HG02943 (cell line): ENCODE measurements at regions not wholly inside any gene's neighbourhood (a gene's known extent, or its start where the extent isn't known, plus 50 kb on each side); places are given as distances from the start of the nearest gene placed in this dataset.

ENCODE experiments used
- ATAC-seq: cut with Tn5 transposase; IDR thresholded peaks from one replicate; pipeline ENCODE4 v1.9.1; 2021; ENCODE audit warnings: mild to moderate bottlenecking, low read depth, moderate library complexity; ENCODE audit not compliant: unreplicated experiment

- no peak for ATAC-seq
These were observed 79.4 kb upstream of the IFNE start for GRCh38 chr9:21561502-21561901.

GRCh38 chr9:21564175-21564574, 82.1 kb upstream of the IFNE start:
- no peak for ATAC-seq

GRCh38 chr9:21565155-21565554, 83.0 kb upstream of the IFNE start:
- ATAC-seq, result no peak

GRCh38 chr9:21567926-21568325, 85.8 kb upstream of the IFNE start:
- ATAC-seq, result no peak

GRCh38 chr9:21568484-21568883, 86.4 kb upstream of the IFNE start:
- ATAC-seq, result no peak

GRCh38 chr9:21569721-21570120, 87.6 kb upstream of the IFNE start:
- no peak for ATAC-seq

GRCh38 chr9:21570643-21571275, 88.6 kb upstream of the IFNE start:
- ATAC-seq, result no peak

- no peak for ATAC-seq
These were observed 92.1 kb upstream of the IFNE start for GRCh38 chr9:21574261-21574660.

- no peak for ATAC-seq
These were observed 94.4 kb upstream of the IFNE start for GRCh38 chr9:21576331-21577189.

- no peak for ATAC-seq
These were observed 97.1 kb upstream of the IFNE start for GRCh38 chr9:21579247-21579671.

GRCh38 chr9:21579743-21580142, 97.6 kb upstream of the IFNE start:
- no peak for ATAC-seq

- no peak for ATAC-seq
These were observed 98.7 kb upstream of the IFNE start for GRCh38 chr9:21580636-21581378.

- ATAC-seq, result no peak
These were observed 101.7 kb upstream of the IFNE start for GRCh38 chr9:21583628-21584377.

GRCh38 chr9:21584890-21585289, 102.8 kb upstream of the IFNE start:
- no peak for ATAC-seq

GRCh38 chr9:21585756-21586752, 103.9 kb upstream of the IFNE start:
- no peak for ATAC-seq

GRCh38 chr9:21589344-21590056, 107.4 kb upstream of the IFNE start:
- no peak for ATAC-seq

- no peak for ATAC-seq
These were observed 108.2 kb upstream of the IFNE start for GRCh38 chr9:21590058-21590996.
